ENCODE measurements at regions not wholly inside any gene's neighbourhood (a gene's known extent, or its start where the extent isn't known, plus 50 kb on each side); places are given as distances from the start of the nearest gene placed in this dataset.

GRCh38 chr22:49634006-49634772 lies 193.5 kb downstream of the BRD1 start:
- H3K36me3 ChIP-seq (replicated peaks in 1 of 2; ENCODE audit: control insufficient read depth in 2 of 2, insufficient read depth in 2 of 2, low read length in 2 of 2), result no peaks in the 10 kb centered on the region
- no peak overlapping the region for H4K8ac ChIP-seq (ENCODE audit: low read depth, low read length)
- H3K4me2 ChIP-seq (ENCODE audit: insufficient read depth, low read length, poor library complexity, severe bottlenecking), result no peak overlapping the region
- H3K23ac ChIP-seq (ENCODE audit: low read depth, low read length, poor library complexity), result no peak overlapping the region
- H2BK120ac ChIP-seq (ENCODE audit: low read depth, low read length), result no peak overlapping the region
- peak overlapping the region; percentile 27 for H3K18ac ChIP-seq (ENCODE audit: low read length)
- no peaks in the 10 kb centered on the region for H3K9me3 ChIP-seq (replicated peaks in 1 of 2; ENCODE audit: control insufficient read depth in 2 of 2, insufficient read depth in 1 of 2, low read depth in 1 of 2, low read length in 2 of 2)
- peaks cover 5 to 25% of the 10 kb centered on the region in 2 donors for H3K4me1 ChIP-seq (ENCODE audit: control insufficient read depth in 2 of 2, insufficient read depth in 1 of 2, low read depth in 1 of 2, low read length in 2 of 2)
- H3K79me1 ChIP-seq (ENCODE audit: low read depth, low read length), result no peaks in the 10 kb centered on the region
- H3K14ac ChIP-seq (ENCODE audit: low read length), result no peak overlapping the region
- no peak overlapping the region for H3K4ac ChIP-seq (ENCODE audit: low read length)
- no peak overlapping the region for H2BK15ac ChIP-seq (ENCODE audit: low read length)
- H2BK5ac ChIP-seq (ENCODE audit: low read length), result no peak overlapping the region
- no peak for DNase-seq (ENCODE audit: low spot score)
- H3K9ac ChIP-seq (ENCODE audit: low read depth, low read length, poor library complexity), result no peak overlapping the region
- H2AK5ac ChIP-seq (ENCODE audit: low read depth, low read length), result peak overlapping the region; percentile 63
- H3K4me3 ChIP-seq (ENCODE audit: low read length in 2 of 2), result no peak overlapping the region
- peak overlapping the region; percentile 26 for H2BK12ac ChIP-seq (ENCODE audit: low read length)
- H3K27ac ChIP-seq (replicated peaks; ENCODE audit: low read length), result no peak overlapping the region
- no peak overlapping the region for H2AFZ ChIP-seq (ENCODE audit: low read length)
- peaks cover 0 to 27% (median 2%) of the 10 kb centered on the region in 3 experiments for H3K27me3 ChIP-seq (ENCODE audit: control insufficient read depth in 3 of 3, insufficient read depth in 3 of 3, low read depth in 1 of 3, low read length in 3 of 3)
- WGBS, 2 donors (ENCODE audit: extremely low coverage in 2 of 2, insufficient read length in 2 of 2, insufficient replicate concordance in 1 of 2), result no CpG with 5 or more reads among the region's 22 CpGs
- H4K91ac ChIP-seq (ENCODE audit: low read depth, low read length, poor library complexity), result no peak overlapping the region

- no peak overlapping the region for H3K4me2 ChIP-seq (ENCODE audit: insufficient read depth, low read length, poor library complexity, severe bottlenecking)
- H2BK15ac ChIP-seq (ENCODE audit: low read length), result peak overlapping the region; percentile 71
- no peak overlapping the region for H3K27ac ChIP-seq (replicated peaks; ENCODE audit: low read length)
- H2BK5ac ChIP-seq (ENCODE audit: low read length), result no peak overlapping the region
- H4K91ac ChIP-seq (ENCODE audit: low read depth, low read length, poor library complexity), result no peak overlapping the region
- H3K79me1 ChIP-seq (ENCODE audit: low read depth, low read length), result no peaks in the 10 kb centered on the region
- no peak overlapping the region for H3K4me3 ChIP-seq (ENCODE audit: low read length in 2 of 2)
- peaks cover 0 to 34% (median 2%) of the 10 kb centered on the region in 3 experiments for H3K27me3 ChIP-seq (ENCODE audit: control insufficient read depth in 3 of 3, insufficient read depth in 3 of 3, low read depth in 1 of 3, low read length in 3 of 3)
- H4K8ac ChIP-seq (ENCODE audit: low read depth, low read length), result no peak overlapping the region
- H3K14ac ChIP-seq (ENCODE audit: low read length), result no peak overlapping the region
- peak overlapping the region; percentile 77 for H3K4ac ChIP-seq (ENCODE audit: low read length)
- DNase-seq (ENCODE audit: low spot score), result no peak
- H3K9me3 ChIP-seq (replicated peaks in 1 of 2; ENCODE audit: control insufficient read depth in 2 of 2, insufficient read depth in 1 of 2, low read depth in 1 of 2, low read length in 2 of 2), result no peaks in the 10 kb centered on the region
- no peaks in the 10 kb centered on the region for H3K36me3 ChIP-seq (replicated peaks in 1 of 2; ENCODE audit: control insufficient read depth in 2 of 2, insufficient read depth in 2 of 2, low read length in 2 of 2)
- no peak overlapping the region for H3K23ac ChIP-seq (ENCODE audit: low read depth, low read length, poor library complexity)
- WGBS, 2 donors (ENCODE audit: extremely low coverage in 2 of 2, insufficient read length in 2 of 2, insufficient replicate concordance in 1 of 2), result no CpG with 5 or more reads among the region's 12 CpGs
- H3K9ac ChIP-seq (ENCODE audit: low read depth, low read length, poor library complexity), result peak overlapping the region; percentile 54
- H3K4me1 ChIP-seq (ENCODE audit: control insufficient read depth in 2 of 2, insufficient read depth in 1 of 2, low read depth in 1 of 2, low read length in 2 of 2), result peaks cover 5 to 32% of the 10 kb centered on the region in 2 donors
- H2BK12ac ChIP-seq (ENCODE audit: low read length), result peak overlapping the region; percentile 49
- H3K18ac ChIP-seq (ENCODE audit: low read length), result peak overlapping the region; percentile 94
- H2AK5ac ChIP-seq (ENCODE audit: low read depth, low read length), result peak overlapping the region; percentile 80
- H2AFZ ChIP-seq (ENCODE audit: low read length), result peak overlapping the region; percentile 96
- H2BK120ac ChIP-seq (ENCODE audit: low read depth, low read length), result peak overlapping the region; percentile 41
Measured at GRCh38 chr22:49633010-49633324, 194.7 kb downstream of the BRD1 start.

GRCh38 chr22:49632199-49633009 lies 195.3 kb downstream of the BRD1 start:
- peak overlapping the region; percentile 92 for H3K9ac ChIP-seq (ENCODE audit: low read depth, low read length, poor library complexity)
- no CpG with 5 or more reads among the region's 51 CpGs for WGBS, 2 donors (ENCODE audit: extremely low coverage in 2 of 2, insufficient read length in 2 of 2, insufficient replicate concordance in 1 of 2)
- no peak overlapping the region for H3K27ac ChIP-seq (replicated peaks; ENCODE audit: low read length)

GRCh38 chr22:49630448-49630946 lies 197.2 kb downstream of the BRD1 start:
- H3K18ac ChIP-seq (ENCODE audit: low read length), result peak overlapping the region; percentile 87
- H3K4me2 ChIP-seq (ENCODE audit: insufficient read depth, low read length, poor library complexity, severe bottlenecking), result no peak overlapping the region
- no peaks in the 10 kb centered on the region for H3K79me1 ChIP-seq (ENCODE audit: low read depth, low read length)
- no peak overlapping the region for H2AFZ ChIP-seq (ENCODE audit: low read length)
- H3K9me3 ChIP-seq (replicated peaks in 1 of 2; ENCODE audit: control insufficient read depth in 2 of 2, insufficient read depth in 1 of 2, low read depth in 1 of 2, low read length in 2 of 2), result no peaks in the 10 kb centered on the region
- H2AK5ac ChIP-seq (ENCODE audit: low read depth, low read length), result peak overlapping the region; percentile 94
- no peak overlapping the region for H2BK5ac ChIP-seq (ENCODE audit: low read length)
- no peak overlapping the region for H3K9ac ChIP-seq (ENCODE audit: low read depth, low read length, poor library complexity)
- H3K27ac ChIP-seq (replicated peaks; ENCODE audit: low read length), result no peak overlapping the region
- H2BK15ac ChIP-seq (ENCODE audit: low read length), result peak overlapping the region; percentile 28
- H3K36me3 ChIP-seq (replicated peaks in 1 of 2; ENCODE audit: control insufficient read depth in 2 of 2, insufficient read depth in 2 of 2, low read length in 2 of 2), result no peaks in the 10 kb centered on the region
- H2BK12ac ChIP-seq (ENCODE audit: low read length), result no peak overlapping the region
- no peak overlapping the region for H4K8ac ChIP-seq (ENCODE audit: low read depth, low read length)
- no peak overlapping the region for H3K14ac ChIP-seq (ENCODE audit: low read length)
- no peak overlapping the region for H2BK120ac ChIP-seq (ENCODE audit: low read depth, low read length)
- H3K27me3 ChIP-seq (ENCODE audit: control insufficient read depth in 3 of 3, insufficient read depth in 3 of 3, low read depth in 1 of 3, low read length in 3 of 3), result peaks cover 0 to 36% (median 2%) of the 10 kb centered on the region in 3 experiments
- no peak overlapping the region for H3K23ac ChIP-seq (ENCODE audit: low read depth, low read length, poor library complexity)
- H4K91ac ChIP-seq (ENCODE audit: low read depth, low read length, poor library complexity), result no peak overlapping the region
- H3K4ac ChIP-seq (ENCODE audit: low read length), result no peak overlapping the region
- peaks cover 5 to 47% of the 10 kb centered on the region in 2 donors for H3K4me1 ChIP-seq (ENCODE audit: control insufficient read depth in 2 of 2, insufficient read depth in 1 of 2, low read depth in 1 of 2, low read length in 2 of 2)
- no CpG with 5 or more reads among the region's 17 CpGs for WGBS, 2 donors (ENCODE audit: extremely low coverage in 2 of 2, insufficient read length in 2 of 2, insufficient replicate concordance in 1 of 2)
- no peak for DNase-seq (ENCODE audit: low spot score)
- no peak overlapping the region for H3K4me3 ChIP-seq (ENCODE audit: low read length in 2 of 2)

More at GRCh38 chr22:49632199-49633009, 195.3 kb downstream of the BRD1 start:
- H3K18ac ChIP-seq (ENCODE audit: low read length), result peak overlapping the region; percentile 97
- H2BK12ac ChIP-seq (ENCODE audit: low read length), result peak overlapping the region; percentile 97
- no peak overlapping the region for H2AK5ac ChIP-seq (ENCODE audit: low read depth, low read length)
- H3K4me3 ChIP-seq (ENCODE audit: low read length in 2 of 2), result peak overlapping the region; percentile 39 to 73
- no peaks in the 10 kb centered on the region for H3K9me3 ChIP-seq (replicated peaks in 1 of 2; ENCODE audit: control insufficient read depth in 2 of 2, insufficient read depth in 1 of 2, low read depth in 1 of 2, low read length in 2 of 2)
- H2AFZ ChIP-seq (ENCODE audit: low read length), result peak overlapping the region; percentile 96
- no peak overlapping the region for H4K8ac ChIP-seq (ENCODE audit: low read depth, low read length)
- peak overlapping the region; percentile 0 for H3K4ac ChIP-seq (ENCODE audit: low read length)
- no peak overlapping the region for H3K14ac ChIP-seq (ENCODE audit: low read length)
- H2BK15ac ChIP-seq (ENCODE audit: low read length), result peak overlapping the region; percentile 86
- peak overlapping the region; percentile 84 for H2BK120ac ChIP-seq (ENCODE audit: low read depth, low read length)
- peak; percentile 74 for DNase-seq (ENCODE audit: low spot score)
- H3K23ac ChIP-seq (ENCODE audit: low read depth, low read length, poor library complexity), result peak overlapping the region; percentile 80
- H3K79me1 ChIP-seq (ENCODE audit: low read depth, low read length), result no peaks in the 10 kb centered on the region
- H4K91ac ChIP-seq (ENCODE audit: low read depth, low read length, poor library complexity), result no peak overlapping the region
- H2BK5ac ChIP-seq (ENCODE audit: low read length), result no peak overlapping the region
- peak overlapping the region; percentile 84 for H3K4me2 ChIP-seq (ENCODE audit: insufficient read depth, low read length, poor library complexity, severe bottlenecking)
- peaks cover 0 to 38% (median 2%) of the 10 kb centered on the region in 3 experiments for H3K27me3 ChIP-seq (ENCODE audit: control insufficient read depth in 3 of 3, insufficient read depth in 3 of 3, low read depth in 1 of 3, low read length in 3 of 3)
- peaks cover 5 to 38% of the 10 kb centered on the region in 2 donors for H3K4me1 ChIP-seq (ENCODE audit: control insufficient read depth in 2 of 2, insufficient read depth in 1 of 2, low read depth in 1 of 2, low read length in 2 of 2)
- H3K36me3 ChIP-seq (replicated peaks in 1 of 2; ENCODE audit: control insufficient read depth in 2 of 2, insufficient read depth in 2 of 2, low read length in 2 of 2), result no peaks in the 10 kb centered on the region
